ENCODE measurements at regions not wholly inside any gene's neighbourhood (a gene's known extent, or its start where the extent isn't known, plus 50 kb on each side); places are given as distances from the start of the nearest gene placed in this dataset.

DNA sequence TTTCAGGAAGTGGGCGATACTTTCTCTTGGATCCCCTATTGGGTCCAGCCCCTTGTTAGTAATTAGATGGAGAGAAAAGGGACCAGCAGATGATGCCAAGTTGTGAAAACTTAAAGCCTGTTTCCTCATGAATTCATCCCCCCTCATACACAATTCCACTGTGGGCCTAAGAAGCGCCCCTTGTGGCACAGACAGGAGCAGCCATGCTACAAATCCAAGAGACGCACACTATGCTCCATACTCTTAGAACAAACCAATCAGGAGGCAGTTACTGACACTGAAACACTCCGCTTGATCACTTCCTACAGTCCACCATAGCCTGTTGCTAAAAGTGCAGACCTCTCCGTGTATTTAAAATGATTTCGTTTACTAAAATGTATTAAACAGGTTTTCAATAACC, 111.3 kb upstream of the ARRDC4 start:
- TF ChIP-seq EP300 (IDR thresholded peaks at IDR 0.05), result no peak
- TF ChIP-seq, protein P1, sequence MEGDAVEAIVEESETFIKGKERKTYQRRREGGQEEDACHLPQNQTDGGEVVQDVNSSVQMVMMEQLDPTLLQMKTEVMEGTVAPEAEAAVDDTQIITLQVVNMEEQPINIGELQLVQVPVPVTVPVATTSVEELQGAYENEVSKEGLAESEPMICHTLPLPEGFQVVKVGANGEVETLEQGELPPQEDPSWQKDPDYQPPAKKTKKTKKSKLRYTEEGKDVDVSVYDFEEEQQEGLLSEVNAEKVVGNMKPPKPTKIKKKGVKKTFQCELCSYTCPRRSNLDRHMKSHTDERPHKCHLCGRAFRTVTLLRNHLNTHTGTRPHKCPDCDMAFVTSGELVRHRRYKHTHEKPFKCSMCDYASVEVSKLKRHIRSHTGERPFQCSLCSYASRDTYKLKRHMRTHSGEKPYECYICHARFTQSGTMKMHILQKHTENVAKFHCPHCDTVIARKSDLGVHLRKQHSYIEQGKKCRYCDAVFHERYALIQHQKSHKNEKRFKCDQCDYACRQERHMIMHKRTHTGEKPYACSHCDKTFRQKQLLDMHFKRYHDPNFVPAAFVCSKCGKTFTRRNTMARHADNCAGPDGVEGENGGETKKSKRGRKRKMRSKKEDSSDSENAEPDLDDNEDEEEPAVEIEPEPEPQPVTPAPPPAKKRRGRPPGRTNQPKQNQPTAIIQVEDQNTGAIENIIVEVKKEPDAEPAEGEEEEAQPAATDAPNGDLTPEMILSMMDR (IDR thresholded peaks at IDR 0.05), result no peak
- no peak for TF ChIP-seq POLR2A (IDR thresholded peaks at IDR 0.05)
- no peak overlapping the region for H3K27ac ChIP-seq
- 85 to 88% methylated on average over 6 of the region's 6 CpGs for WGBS, 2 donors

DNA sequence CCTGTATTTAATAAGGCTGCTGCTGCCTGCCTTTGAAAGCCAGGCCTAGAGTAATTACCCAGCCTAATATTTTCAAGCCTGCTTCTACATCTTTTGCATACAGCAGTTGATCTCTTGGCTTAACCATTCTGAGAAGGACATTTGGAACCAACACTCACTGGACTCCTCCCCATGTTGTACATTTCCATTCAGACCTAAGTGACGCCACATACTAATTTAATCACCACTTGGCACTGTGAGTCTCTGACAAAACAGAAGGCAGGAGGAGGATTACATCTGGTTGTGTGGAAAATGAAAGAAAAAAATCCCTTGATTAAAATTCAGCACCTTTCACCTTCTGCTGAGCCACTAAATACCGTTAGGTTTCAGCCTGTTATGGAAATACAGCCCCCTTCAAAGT, 102.2 kb upstream of the ARRDC4 start:
- H3K9me3 ChIP-seq, result peaks cover 0 to 8% (median 0%) of the 10 kb centered on the region in 4 donors
- TF ChIP-seq EP300 (IDR thresholded peaks at IDR 0.05), result no peak
- TF ChIP-seq POLR2A (IDR thresholded peaks at IDR 0.05), result no peak
- TF ChIP-seq, protein P1 (IDR thresholded peaks at IDR 0.05), result no peak
- no peaks in the 10 kb centered on the region for H3K36me3 ChIP-seq
- no peak for DNase-seq (ENCODE audit: low spot score in 2 of 2)
- 77 to 89% methylated on average over 2 of the region's 2 CpGs for WGBS, 2 donors
- H3K4me3 ChIP-seq, result no peak overlapping the region
- no peak overlapping the region for H3K27ac ChIP-seq
- no peaks in the 10 kb centered on the region for H3K27me3 ChIP-seq
- no peaks in the 10 kb centered on the region for H3K4me1 ChIP-seq

More for the DNA sequence above, 111.3 kb upstream of the ARRDC4 start:
- DNase-seq (ENCODE audit: low spot score in 2 of 2), result no peak
- Histone ChIP-seq H3K4me1 (no peaks in the 10 kb centered on the region), H3K27me3 (no peaks in the 10 kb centered on the region), H3K9me3 (peaks cover 0 to 5% (median 0%) of the 10 kb centered on the region in 4 donors), H3K4me3 (no peak overlapping the region), H3K36me3 (no peaks in the 10 kb centered on the region)

DNA sequence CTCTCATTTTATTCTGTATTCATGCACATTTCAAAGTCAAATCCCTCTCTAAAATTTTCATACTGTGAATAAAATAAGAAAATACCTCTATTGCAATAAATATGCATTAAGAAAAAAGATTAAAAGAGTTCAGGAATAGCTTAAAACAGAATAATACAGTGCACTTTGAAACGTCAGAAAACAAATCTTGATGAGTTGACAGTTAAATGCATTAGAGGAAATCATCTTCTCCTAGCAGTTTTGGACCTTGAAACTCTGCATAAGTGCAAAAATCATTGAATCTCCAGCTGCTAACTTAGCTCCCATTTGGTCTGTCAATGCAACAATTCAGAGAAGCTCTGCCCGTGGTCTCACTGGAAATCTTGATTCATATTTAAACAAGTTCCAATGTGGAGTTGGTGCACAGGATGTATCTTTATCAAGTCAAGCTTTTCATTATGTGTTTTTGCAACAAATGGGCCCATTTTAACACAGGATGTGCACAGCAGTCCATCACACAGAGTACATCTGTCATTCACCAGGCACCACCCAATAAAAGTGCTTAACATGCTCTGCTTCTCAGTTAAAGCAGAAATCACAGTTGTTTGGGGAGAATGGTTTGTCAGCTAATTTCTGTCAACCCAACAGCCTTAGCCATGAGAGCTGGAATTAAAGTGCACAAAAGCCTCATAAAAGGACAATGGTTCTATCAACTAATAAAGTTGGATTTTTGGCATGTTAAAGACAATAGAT, 98.8 kb upstream of the ARRDC4 start:
- DNase-seq (ENCODE audit: low spot score in 2 of 2), result no peak
- Histone ChIP-seq H3K4me3 (no peak overlapping the region), H3K9me3 (peaks cover 0 to 8% (median 0%) of the 10 kb centered on the region in 4 donors), H3K27me3 (no peaks in the 10 kb centered on the region), H3K4me1 (no peaks in the 10 kb centered on the region), H3K27ac (no peak overlapping the region), H3K36me3 (no peaks in the 10 kb centered on the region)
- TF ChIP-seq, protein P1 (IDR thresholded peaks at IDR 0.05), result no peak
- TF ChIP-seq POLR2A (IDR thresholded peaks at IDR 0.05), result no peak
- no peak for TF ChIP-seq EP300 (IDR thresholded peaks at IDR 0.05)
- 31 to 64% methylated on average over 2 of the region's 2 CpGs for WGBS, 2 donors

DNA sequence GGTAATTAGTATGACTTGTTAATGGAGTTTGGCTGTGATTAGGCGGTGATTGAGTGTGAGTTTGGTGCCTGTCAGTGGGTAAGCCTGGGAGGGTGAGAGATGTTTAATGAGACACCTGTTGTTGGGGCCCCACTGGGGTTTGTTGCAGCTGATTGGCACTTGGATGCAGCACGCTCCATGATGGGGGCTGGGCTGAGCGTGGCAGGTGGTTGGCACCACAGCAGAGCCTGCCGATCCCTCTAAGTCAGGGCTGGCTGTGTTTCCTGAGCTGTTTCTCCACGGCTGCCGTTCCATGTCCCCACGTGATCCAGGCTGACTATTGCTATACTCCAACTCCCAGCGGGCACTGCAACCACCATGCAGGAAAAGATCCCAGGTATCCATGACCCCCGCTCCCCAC, 93.5 kb upstream of the ARRDC4 start:
- Histone ChIP-seq H3K9me3 (peaks cover 0 to 7% (median 0%) of the 10 kb centered on the region in 4 donors), H3K27ac (no peak overlapping the region), H3K4me3 (no peak overlapping the region), H3K4me1 (no peaks in the 10 kb centered on the region), H3K27me3 (no peaks in the 10 kb centered on the region), H3K36me3 (no peaks in the 10 kb centered on the region)
- TF ChIP-seq POLR2A (IDR thresholded peaks at IDR 0.05), result no peak
- no peak for TF ChIP-seq EP300 (IDR thresholded peaks at IDR 0.05)
- TF ChIP-seq, protein P1 (IDR thresholded peaks at IDR 0.05), result no peak
- WGBS, 2 donors, result 90 to 91% methylated on average over 9 of the region's 9 CpGs
- DNase-seq (ENCODE audit: low spot score in 2 of 2), result no peak

DNA sequence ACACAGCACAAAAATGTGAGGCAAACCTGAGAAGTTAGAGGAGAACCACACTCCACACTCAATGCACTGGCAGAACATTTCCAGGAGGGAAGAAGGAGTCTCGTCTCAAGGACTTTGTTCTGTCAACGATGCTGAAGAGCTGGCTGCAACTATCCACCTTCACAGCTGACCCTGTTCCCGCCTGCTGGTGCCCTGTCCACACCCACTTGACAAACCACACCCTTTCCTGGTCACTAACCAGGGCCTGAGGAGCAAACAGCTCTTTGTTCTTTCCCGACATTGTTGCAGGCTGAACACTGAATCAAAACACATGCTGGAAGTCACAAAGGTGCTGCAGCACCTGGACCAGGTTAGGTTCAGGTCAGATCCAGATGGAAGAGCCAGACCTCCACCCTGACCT, 92.6 kb upstream of the ARRDC4 start:
- Histone ChIP-seq H3K9me3 (no peaks in the 10 kb centered on the region), H3K36me3 (no peaks in the 10 kb centered on the region), H3K27ac (no peak overlapping the region), H3K27me3 (no peaks in the 10 kb centered on the region), H3K4me1 (no peaks in the 10 kb centered on the region), H3K4me3 (no peak overlapping the region)
- no peak for TF ChIP-seq POLR2A (IDR thresholded peaks at IDR 0.05)
- TF ChIP-seq, protein P1 (IDR thresholded peaks at IDR 0.05), result no peak
- no peak for TF ChIP-seq EP300 (IDR thresholded peaks at IDR 0.05)
- WGBS, 2 donors, result 34 to 43% methylated on average over 4 of the region's 4 CpGs
- DNase-seq (ENCODE audit: low spot score in 2 of 2), result no peak

Data from tibial nerve (tissue), 4 donors.